HG03565 (cell line): ENCODE measurements at regions not wholly inside any gene's neighbourhood (a gene's known extent, or its start where the extent isn't known, plus 50 kb on each side); places are given as distances from the start of the nearest gene placed in this dataset.
A peak's percentile ranks its signal among the peaks of the same experiment; 100 is the strongest.
"Not testable (repeated sequence)": the region's sequence is repeated elsewhere in the genome, so short reads cannot be mapped to it uniquely, and the experiment has no call there.

Source experiments
- ATAC-seq: cut with Tn5 transposase; IDR thresholded peaks from one replicate; pipeline ENCODE4 v1.9.1; 2021; ENCODE audit warnings: mild to moderate bottlenecking, moderate library complexity; ENCODE audit not compliant: unreplicated experiment

GRCh38 chr3:177795216-177795615 lies 597.9 kb upstream of the TBL1XR1 start:
- ATAC-seq: no peak

GRCh38 chr3:177795859-177796258 lies 598.6 kb upstream of the TBL1XR1 start:
- no peak for ATAC-seq

GRCh38 chr3:177800147-177800546 lies 602.9 kb upstream of the TBL1XR1 start:
- not testable (repeated sequence) for ATAC-seq

DNA sequence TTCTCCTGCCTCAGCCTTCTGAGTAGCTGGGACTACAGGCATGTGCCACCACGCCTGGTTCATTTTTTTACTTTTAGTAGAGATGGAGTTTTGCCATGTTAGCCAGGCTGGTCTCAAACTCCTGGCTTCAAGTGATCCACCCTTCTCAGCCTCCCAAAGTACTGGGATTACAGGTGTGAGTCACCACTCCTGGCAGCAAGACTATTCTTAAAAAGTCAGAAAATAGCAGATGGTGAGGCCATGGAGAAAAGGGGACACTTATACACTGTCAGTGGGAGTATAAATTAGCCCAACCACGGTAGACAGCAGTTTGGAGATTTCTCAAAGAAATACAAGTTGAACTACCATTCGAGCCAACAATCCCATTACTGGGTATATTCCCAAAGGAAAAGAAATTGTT lies 603.3 kb upstream of the TBL1XR1 start:
- ATAC-seq: no peak

GRCh38 chr3:177802151-177802900 lies 605.0 kb upstream of the TBL1XR1 start:
- ATAC-seq: no peak

DNA sequence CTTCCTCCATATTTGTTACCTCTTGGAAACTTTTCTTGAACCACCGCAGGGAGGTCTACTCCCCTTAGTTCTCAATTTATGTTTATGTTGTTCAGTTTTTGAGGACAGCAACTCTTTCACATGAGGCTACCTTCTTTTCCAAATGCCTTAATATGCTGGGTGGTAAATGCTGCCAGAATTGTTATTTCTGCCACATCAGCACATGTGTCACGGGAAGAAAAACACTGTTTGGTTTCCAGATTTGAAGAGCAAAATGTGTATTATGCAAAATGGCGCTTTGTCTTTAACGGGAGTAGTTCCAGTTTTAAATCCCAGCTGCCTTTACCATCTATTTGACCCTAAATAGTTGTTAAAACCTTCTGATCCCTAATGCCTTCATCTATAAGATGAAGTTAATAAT lies 606.2 kb upstream of the TBL1XR1 start:
- no peak for ATAC-seq

GRCh38 chr3:177804032-177804431 lies 606.8 kb upstream of the TBL1XR1 start:
- ATAC-seq: no peak

GRCh38 chr3:177804646-177805045 lies 607.4 kb upstream of the TBL1XR1 start:
- no peak for ATAC-seq

- no peak for ATAC-seq
Observed at GRCh38 chr3:177807150-177807875, 610.0 kb upstream of the TBL1XR1 start.

DNA sequence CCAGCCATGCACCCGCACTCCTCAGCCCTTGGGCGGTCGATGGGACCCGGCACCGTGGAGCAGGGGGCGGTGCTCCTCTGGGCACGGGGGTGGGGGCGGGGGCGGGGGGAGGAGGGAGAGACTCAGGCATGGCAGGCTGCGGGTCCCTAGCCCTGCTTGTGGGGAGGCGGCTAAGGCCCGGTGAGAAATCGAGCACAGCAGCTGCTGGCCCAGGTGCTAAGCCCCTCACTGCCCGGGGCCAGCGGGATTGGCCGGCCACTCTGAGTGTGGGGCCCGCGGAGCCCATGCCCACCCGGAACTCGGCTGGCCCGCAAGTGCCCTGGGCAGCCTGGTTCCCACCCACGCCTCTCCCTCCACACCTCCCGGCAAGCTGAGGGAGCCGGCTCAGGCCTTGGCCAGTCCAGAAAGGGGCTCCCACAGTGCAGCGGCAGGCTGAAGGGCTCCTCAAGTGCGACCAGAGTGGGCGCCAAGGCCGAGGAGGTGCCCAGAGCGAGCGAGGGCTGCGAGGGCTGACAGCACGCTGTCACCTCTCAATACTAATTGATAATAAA lies 611.7 kb upstream of the TBL1XR1 start:
- ATAC-seq: not testable (repeated sequence)

DNA sequence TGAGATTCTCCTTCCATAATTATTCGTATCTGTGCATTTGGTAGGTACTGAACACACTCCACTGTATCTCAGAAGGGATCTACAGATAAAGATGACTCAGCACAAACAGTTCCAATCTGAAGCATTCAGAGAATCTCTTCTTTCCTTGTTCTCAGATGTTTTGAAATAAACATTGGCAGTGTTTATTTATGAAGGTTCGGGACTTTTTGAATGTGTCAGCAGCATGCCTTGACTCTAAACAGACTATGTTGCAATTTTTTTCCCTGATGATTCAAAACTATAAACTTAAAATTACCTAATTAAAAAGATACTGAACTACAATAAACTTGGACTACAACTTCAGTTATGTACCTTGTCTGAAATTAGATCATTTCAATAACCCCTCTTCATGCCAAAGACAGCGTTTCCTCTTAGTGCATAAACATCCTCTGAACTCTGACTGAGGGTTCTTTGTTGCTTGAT lies 612.9 kb upstream of the TBL1XR1 start:
- ATAC-seq: no peak

- no peak for ATAC-seq
Observed at GRCh38 chr3:177811112-177811511, 613.8 kb upstream of the TBL1XR1 start.

DNA sequence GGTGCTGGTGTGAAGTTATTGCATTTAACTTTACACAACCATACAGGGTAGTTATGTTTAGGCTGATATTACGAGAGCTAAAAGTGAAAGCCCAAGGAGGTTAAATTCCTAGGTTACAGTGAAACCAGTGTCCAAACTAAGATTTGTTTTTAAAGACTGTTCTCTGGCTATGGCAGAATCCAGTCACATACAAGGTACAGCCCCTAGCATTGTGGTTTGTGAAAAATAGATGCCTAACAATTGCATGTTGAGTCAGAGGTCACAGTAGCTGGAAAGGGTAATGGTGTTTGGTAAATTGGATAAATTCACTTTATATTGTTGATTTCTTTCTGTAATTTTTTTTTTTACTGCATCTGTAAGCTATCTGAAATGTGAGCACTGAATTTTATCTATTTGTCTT lies 614.6 kb upstream of the TBL1XR1 start:
- ATAC-seq: peak; percentile 41

DNA sequence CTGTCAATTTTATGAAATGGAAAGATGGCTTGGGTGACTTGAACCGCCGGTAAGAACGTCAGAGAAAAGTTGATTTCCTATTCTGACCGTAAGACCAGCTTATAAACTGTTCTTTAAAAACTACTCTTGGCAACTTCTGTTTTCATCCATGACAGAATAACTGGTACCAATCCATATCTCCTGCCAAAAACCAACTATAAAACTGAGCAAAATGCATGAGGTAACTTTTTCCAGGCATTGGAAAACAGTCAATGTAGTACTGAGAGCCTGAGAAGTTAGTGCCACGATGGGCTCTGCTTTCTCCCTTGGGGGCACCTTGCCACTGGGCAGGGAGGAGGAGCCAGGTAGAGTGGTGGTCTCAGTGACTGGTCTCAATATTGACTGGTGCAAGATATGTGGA lies 615.2 kb upstream of the TBL1XR1 start:
- ATAC-seq: no peak

DNA sequence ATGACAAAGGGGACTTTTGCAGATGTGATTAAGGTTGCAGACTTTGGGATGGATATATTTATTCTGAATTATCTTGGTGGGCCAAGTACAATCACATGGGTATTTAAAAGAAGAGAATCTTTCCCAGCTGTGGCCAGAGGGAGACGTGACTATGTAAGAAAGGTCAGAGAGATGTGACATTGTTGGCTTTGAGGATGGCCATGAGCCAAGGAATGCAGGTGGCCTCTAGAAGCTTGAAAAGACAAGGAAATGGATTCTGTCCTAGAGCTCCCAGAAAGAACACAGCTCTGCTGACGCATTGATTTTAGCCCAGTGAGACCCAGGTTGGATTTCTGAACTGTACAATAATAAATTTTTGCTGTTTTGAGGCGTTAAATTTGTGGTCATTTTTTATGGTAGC lies 616.0 kb upstream of the TBL1XR1 start:
- ATAC-seq: no peak

DNA sequence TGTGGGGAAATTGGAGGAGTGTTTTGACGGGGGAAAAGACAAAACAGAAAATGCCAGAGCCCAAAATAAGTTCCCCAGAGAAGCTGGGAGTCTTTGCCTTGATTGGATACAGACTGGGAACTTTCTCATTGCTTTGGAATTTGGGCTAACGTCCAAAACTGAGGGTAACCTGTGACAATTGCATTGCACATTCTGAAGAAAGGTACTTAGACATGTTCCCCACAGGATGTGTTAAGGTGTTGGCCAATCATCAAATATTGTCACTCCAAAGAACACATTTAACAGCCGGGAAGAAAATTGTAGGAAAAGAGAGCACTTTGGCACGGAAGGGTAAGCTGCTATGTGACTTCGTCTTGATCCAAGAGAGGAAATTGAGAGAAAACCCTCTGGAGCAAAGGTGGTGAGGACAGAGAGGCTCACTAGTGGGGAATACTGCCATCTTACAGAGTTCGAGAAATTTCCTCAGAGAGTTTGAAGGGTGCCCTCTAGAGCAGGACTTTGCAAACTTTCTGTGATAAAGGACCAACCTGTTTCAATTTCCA lies 619.5 kb upstream of the TBL1XR1 start:
- ATAC-seq: no peak

DNA sequence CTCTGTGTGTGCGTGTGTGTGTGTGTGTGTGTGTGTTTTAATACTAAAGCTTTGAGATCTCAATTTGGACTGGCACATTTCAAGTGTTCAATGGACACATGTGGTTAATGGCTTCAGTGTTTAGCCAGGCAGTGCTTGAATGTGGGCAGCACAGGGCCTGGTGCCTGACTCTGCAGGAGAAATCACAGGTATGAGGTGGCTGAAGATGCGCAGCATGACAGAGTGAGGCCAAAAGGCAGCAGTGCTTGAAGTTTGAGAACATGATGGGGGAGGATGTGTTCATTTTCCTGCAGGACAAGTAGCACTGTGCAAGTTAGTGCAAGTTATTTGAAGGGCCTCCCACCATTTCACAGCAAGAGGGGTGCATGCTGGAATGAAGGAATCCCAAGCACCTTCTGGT lies 620.5 kb upstream of the TBL1XR1 start:
- no peak for ATAC-seq

DNA sequence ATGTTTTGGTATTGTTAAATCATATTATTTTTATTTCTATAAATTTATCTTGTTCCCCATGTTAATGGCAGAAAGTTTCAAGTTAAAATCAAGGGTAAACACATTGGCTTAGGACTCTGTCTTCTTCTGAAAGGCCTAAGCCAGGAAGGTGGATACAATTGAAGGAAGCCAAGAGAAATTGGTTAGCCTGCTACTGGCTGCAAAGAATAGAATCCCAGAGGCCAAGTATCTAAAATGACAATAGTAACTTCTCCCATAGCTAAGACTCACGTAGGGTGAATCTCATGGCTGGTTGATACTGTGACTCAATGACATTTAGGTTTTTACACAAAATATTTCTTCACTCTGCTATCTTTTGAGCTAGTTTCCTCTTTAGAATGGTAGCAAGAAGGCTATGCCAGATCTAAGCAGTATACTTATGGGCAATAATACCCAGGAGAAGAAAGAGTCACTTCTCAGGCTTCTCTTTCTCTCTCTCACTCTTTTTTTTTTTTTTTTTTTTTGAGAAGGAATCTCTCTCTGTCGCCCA lies 621.5 kb upstream of the TBL1XR1 start:
- ATAC-seq: no peak

- ATAC-seq: peak; percentile 85
Observed at GRCh38 chr3:177820683-177821316, 623.5 kb upstream of the TBL1XR1 start.

- no peak for ATAC-seq
Observed at GRCh38 chr3:177822681-177823096, 625.4 kb upstream of the TBL1XR1 start.

GRCh38 chr3:177823701-177824189 lies 626.5 kb upstream of the TBL1XR1 start:
- no peak for ATAC-seq
